HepG2 (cell line): ENCODE measurements at regions not wholly inside any gene's neighbourhood (a gene's known extent, or its start where the extent isn't known, plus 50 kb on each side); places are given as distances from the start of the nearest gene placed in this dataset.

Experiments used
- ATAC-seq: fragments of 200-7000 bp; cut with Tn5 transposase; 3 replicates; pipeline ENCODE4 v1.9.1; 2020; ENCODE audit warnings: mild to moderate bottlenecking, moderate library complexity
- BruUV-seq: library from RNA; stranded (reverse); fragments of 400-500 nt; replicated peaks from 2 replicates; lab custom pipeline; 2021; lab: Mats Ljungman, UMichigan
- CTCF ChIA-PET: fragments of 300-600 bp; formaldehyde crosslinking; extraction: SDS; loops from one replicate; lab custom pipeline; 2021; ENCODE audit warnings: low total read pairs, inconsistent platforms, low intra/inter-chr PET ratio; lab: Yijun Ruan, JAX
- POLR2A ChIA-PET: fragments of 350-600 bp; sonication (Branson Sonifier 250); formaldehyde crosslinking; loops from one replicate; lab custom pipeline; 2020; ENCODE audit warnings: antibody characterized with exemption, inconsistent platforms; lab: Yijun Ruan, JAX
- DNase-seq: peaks from one replicate; pipeline ENCODE4 v3.0.0-alpha.2; 2015; ENCODE audit warnings: low spot score
- FAIRE-seq: peaks from 3 replicates; lab custom pipeline; 2011; peaks lifted over from hg19 to GRCh38; lab: Jason Lieb, UNC
- H2AFZ ChIP-seq: one replicate; pipeline ENCODE4 v1.6.1; 2011; ENCODE audit warnings: low read length, inconsistent platforms
- H3K27ac ChIP-seq: fragments of 300-600 bp; 3 replicates; pipeline ENCODE4 v1.8.0; 2011; ENCODE audit warnings: mixed run types, mild to moderate bottlenecking, mixed read lengths, low read length, inconsistent platforms; ENCODE audit not compliant: insufficient read depth; ENCODE audit errors: extremely low read length
- H3K27me3 ChIP-seq, 2 experiments: fragments of 200-600 bp in 1 of 2; 2 replicates in 1 of 2; 3 replicates in 1 of 2; pipeline versions ENCODE4 v1.6.0 to v1.8.0; 2011; ENCODE audit warnings: low read length in 2 of 2, mild to moderate bottlenecking in 2 of 2, moderate library complexity in 2 of 2, inconsistent platforms in 1 of 2; ENCODE audit not compliant: insufficient read depth in 2 of 2, control insufficient read depth in 1 of 2
- H3K36me3 ChIP-seq, 2 experiments: fragments of 200-600 bp in 1 of 2; replicated peaks in 1 of 2; 2 replicates in 1 of 2; 3 replicates in 1 of 2; pipeline versions ENCODE4 v1.5.1 to v1.8.0; 2011; ENCODE audit warnings: low read length in 2 of 2, inconsistent platforms in 1 of 2; ENCODE audit not compliant: insufficient read depth in 2 of 2, control insufficient read depth in 1 of 2
- H3K4me1 ChIP-seq: 2 replicates; pipeline ENCODE4 v1.5.1; 2012; ENCODE audit warnings: low read length, inconsistent platforms; ENCODE audit not compliant: insufficient read depth
- H3K4me2 ChIP-seq: 2 replicates; pipeline ENCODE4 v1.6.0; 2011; ENCODE audit warnings: low read depth, low read length, inconsistent platforms
- H3K4me3 ChIP-seq, 3 experiments: fragments of 200-600 bp in 1 of 3; sonication (generic), shearing (Covaris generic) in 1 of 3; replicated peaks in 1 of 3; 2 replicates each; pipeline ENCODE4 v1.5.1; 2011 to 2016; ENCODE audit warnings: low read length in 3 of 3, inconsistent platforms in 2 of 3, low read depth in 2 of 3, mild to moderate bottlenecking in 2 of 3, control low read depth in 1 of 3, mixed read lengths in 1 of 3; ENCODE audit not compliant: insufficient read depth in 1 of 3
- H3K79me2 ChIP-seq: one replicate; pipeline ENCODE4 v1.6.1; 2011; ENCODE audit warnings: low read length, inconsistent platforms; ENCODE audit not compliant: insufficient read depth
- H3K9ac ChIP-seq: 2 replicates; pipeline ENCODE4 v1.6.0; 2011; ENCODE audit warnings: mild to moderate bottlenecking, low read depth, low read length, inconsistent platforms; ENCODE audit not compliant: insufficient read depth
- H3K9me3 ChIP-seq: 2 replicates; pipeline ENCODE4 v1.5.1; 2012; ENCODE audit warnings: mild to moderate bottlenecking, low read length
- H4K20me1 ChIP-seq: 2 replicates; pipeline ENCODE4 v1.6.0; 2011; ENCODE audit warnings: inconsistent platforms, mild to moderate bottlenecking, low read length, moderate library complexity; ENCODE audit not compliant: insufficient read depth
- BRD4 ChIP-seq: sonication (generic); formaldehyde crosslinking; IDR thresholded peaks from 2 replicates; pipeline ENCODE4 v1.4.0; 2020; ENCODE audit warnings: missing genetic modification reagents
- CC2D1A ChIP-seq: sonication (generic); formaldehyde crosslinking; IDR thresholded peaks from 2 replicates; pipeline ENCODE4 v1.8.1; 2023; ENCODE audit warnings: mild to moderate bottlenecking, missing genetic modification reagents
- ETV5 ChIP-seq: IDR thresholded peaks from 2 replicates; pipeline ENCODE4 v1.6.1; 2018; ENCODE audit warnings: missing biosample characterization, missing genetic modification reagents, inconsistent platforms, borderline replicate concordance
- FOXK1 ChIP-seq: sonication (generic); formaldehyde crosslinking; IDR thresholded peaks from 2 replicates; pipeline ENCODE4 v1.4.0; 2020; ENCODE audit warnings: low read depth, missing genetic modification reagents, borderline replicate concordance
- HDAC2 ChIP-seq: sonication (generic); formaldehyde crosslinking; IDR thresholded peaks from 2 replicates; pipeline ENCODE4 v1.4.0; 2020; ENCODE audit warnings: missing genetic modification reagents
- JUNB ChIP-seq: sonication (generic); formaldehyde crosslinking; IDR thresholded peaks from 2 replicates; pipeline ENCODE4 v1.8.0; 2022; ENCODE audit warnings: missing genetic modification reagents, mild to moderate bottlenecking, borderline replicate concordance
- KLF12 ChIP-seq: sonication (generic); formaldehyde crosslinking; IDR thresholded peaks from 2 replicates; pipeline ENCODE4 v1.4.0; 2020; ENCODE audit warnings: missing genetic modification reagents, borderline replicate concordance
- MAX ChIP-seq: IDR thresholded peaks from 2 replicates; pipeline ENCODE4 v1.6.1; 2012; ENCODE audit warnings: inconsistent platforms
- PHF21A ChIP-seq: sonication (generic); formaldehyde crosslinking; IDR thresholded peaks from 2 replicates; pipeline ENCODE4 v1.5.0; 2020; ENCODE audit warnings: mild to moderate bottlenecking, missing genetic modification reagents
- POLR2A ChIP-seq, 2 experiments: IDR thresholded peaks; 2 replicates each; pipeline ENCODE4 v1.6.1; 2011; ENCODE audit warnings: low read depth in 2 of 2, low read length in 2 of 2, mild to moderate bottlenecking in 1 of 2, moderate library complexity in 1 of 2; ENCODE audit not compliant: insufficient read depth in 1 of 2
- U2AF1 ChIP-seq: fragments of 200-400 bp; formaldehyde crosslinking; optimal IDR thresholded peaks from 2 replicates; pipeline ENCODE3; 2017; ENCODE audit warnings: mild to moderate bottlenecking, low read depth, low read length
- ZBTB20 ChIP-seq: sonication (generic); formaldehyde crosslinking; IDR thresholded peaks from 2 replicates; pipeline ENCODE4 v1.8.1; 2023; ENCODE audit warnings: missing genetic modification reagents, low read depth, mild to moderate bottlenecking, borderline replicate concordance
- ZBTB43 ChIP-seq: sonication (generic); formaldehyde crosslinking; conservative IDR thresholded peaks from 2 replicates; pipeline ENCODE4 v1.4.0; 2020; ENCODE audit warnings: missing genetic modification reagents
- ZFAT ChIP-seq: sonication (generic); formaldehyde crosslinking; conservative IDR thresholded peaks from 2 replicates; pipeline ENCODE4 v1.8.1; 2023; ENCODE audit warnings: missing genetic modification reagents, inconsistent platforms
- ZNF138 ChIP-seq: sonication (generic); formaldehyde crosslinking; IDR thresholded peaks from 2 replicates; pipeline ENCODE4 v1.5.0; 2020; ENCODE audit warnings: mild to moderate bottlenecking, low read depth, missing genetic modification reagents
- ZNF17 ChIP-seq: sonication (generic); formaldehyde crosslinking; IDR thresholded peaks from 2 replicates; pipeline ENCODE4 v1.5.0; 2020; ENCODE audit warnings: mild to moderate bottlenecking, missing genetic modification reagents
- ZNF280B ChIP-seq: sonication (generic); formaldehyde crosslinking; IDR thresholded peaks from 2 replicates; pipeline ENCODE4 v1.5.0; 2020; ENCODE audit warnings: missing genetic modification reagents, mild to moderate bottlenecking, borderline replicate concordance
- ZNF558 ChIP-seq: sonication (generic); formaldehyde crosslinking; IDR thresholded peaks from 2 replicates; pipeline ENCODE4 v1.9.0; 2022; ENCODE audit warnings: mild to moderate bottlenecking, missing genetic modification reagents, borderline replicate concordance
- ZNF720 ChIP-seq: sonication (generic); formaldehyde crosslinking; IDR thresholded peaks from 2 replicates; pipeline ENCODE4 v1.4.0; 2020; ENCODE audit warnings: missing genetic modification reagents
- ZNF878 ChIP-seq: sonication (generic); formaldehyde crosslinking; IDR thresholded peaks from 2 replicates; pipeline ENCODE4 v1.8.1; 2023; ENCODE audit warnings: mild to moderate bottlenecking, missing genetic modification reagents, moderate library complexity
- ZSCAN30 ChIP-seq: sonication (generic); formaldehyde crosslinking; IDR thresholded peaks from 2 replicates; pipeline ENCODE4 v1.5.0; 2020; ENCODE audit warnings: mild to moderate bottlenecking, missing genetic modification reagents
- ZZZ3 ChIP-seq: sonication (generic); formaldehyde crosslinking; IDR thresholded peaks from 2 replicates; pipeline ENCODE4 v1.4.0; 2020; ENCODE audit warnings: missing genetic modification reagents, mild to moderate bottlenecking, borderline replicate concordance
- WGBS: methylation state at CpG from one replicate; pipeline ENCODE4 v1.1.6; 2017; ENCODE audit warnings: low lambda C conversion rate; 5-methylcytosine and 5-hydroxymethylcytosine counted together
- in situ Hi-C: cut with HindIII; loops from 2 replicates; pipeline ENCODE4 v1.10.0; 2017; ENCODE audit warnings: low pct_unique_long_range_greater_than_20kb; ENCODE audit not compliant: extremely low pct_ligation_motif_present
- intact Hi-C: fragments of 100-400 bp; cut with micrococcal nuclease; formaldehyde crosslinking; loops from one replicate; pipeline ENCODE4 v1.10.0; 2022; ENCODE audit not compliant: unreplicated experiment
- TF ChIP-seq, protein P1 (sequence below): IDR thresholded peaks from 2 replicates; pipeline ENCODE4 v1.6.1; 2012; ENCODE audit warnings: low read depth, low read length, improper control_type of control experiment

DNA sequence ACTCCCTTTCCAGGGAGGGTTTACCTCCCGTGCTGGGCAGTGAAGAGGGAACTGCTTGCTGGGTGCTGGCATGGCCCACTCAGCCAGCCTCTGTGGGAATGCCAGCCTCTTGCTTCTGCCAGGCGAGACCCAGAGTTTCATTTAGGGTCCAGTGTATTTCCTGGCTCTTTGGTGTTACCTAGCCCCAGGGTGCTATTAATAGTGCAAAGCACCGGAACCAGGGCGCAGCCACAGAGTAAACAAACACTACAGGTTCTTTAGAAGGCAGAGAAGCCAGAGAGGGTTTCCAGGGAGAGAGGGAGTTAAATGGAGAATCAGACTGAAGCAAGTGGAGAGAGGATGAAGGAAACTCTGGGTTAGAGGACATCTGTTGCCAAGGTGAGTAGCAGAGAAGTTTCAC, 74.9 kb upstream of the SPATA13 start:
- FAIRE-seq (no peak), DNase-seq (peak; percentile 23), ATAC-seq (peak; percentile 50)
- ChIA-PET POLR2A (no interaction called here), CTCF (no interaction called here)
- Histone ChIP-seq H3K27ac (no peak overlapping the region), H3K4me1 (peaks cover 32% of the 10 kb centered on the region), H3K4me3 (peak overlapping the region in 1 of 3 experiments; percentile 54; a peak in 2 of 6 replicates), H3K36me3 (no peaks in the 10 kb centered on the region), H3K9me3 (no peaks in the 10 kb centered on the region), H3K27me3 (peaks cover 1 to 30% of the 10 kb centered on the region in 2 experiments; a peak in 2 of 5 replicates), H2AFZ (peak overlapping the region; percentile 12), H3K4me2 (peak overlapping the region; percentile 72), H3K79me2 (no peaks in the 10 kb centered on the region), H4K20me1 (no peaks in the 10 kb centered on the region), H3K9ac (peak overlapping the region; percentile 26; the same call in 1 of the 2 replicates)
- intact Hi-C loops (no loop called here), in situ Hi-C loops (no loop called here)
- BruUV-seq, result no TSS peak
- WGBS, result 2% methylated on average over 4 of the region's 4 CpGs
- no peak for TF ChIP-seq PHF21A (CRISPR knock-in tag)
- TF ChIP-seq, protein P1, sequence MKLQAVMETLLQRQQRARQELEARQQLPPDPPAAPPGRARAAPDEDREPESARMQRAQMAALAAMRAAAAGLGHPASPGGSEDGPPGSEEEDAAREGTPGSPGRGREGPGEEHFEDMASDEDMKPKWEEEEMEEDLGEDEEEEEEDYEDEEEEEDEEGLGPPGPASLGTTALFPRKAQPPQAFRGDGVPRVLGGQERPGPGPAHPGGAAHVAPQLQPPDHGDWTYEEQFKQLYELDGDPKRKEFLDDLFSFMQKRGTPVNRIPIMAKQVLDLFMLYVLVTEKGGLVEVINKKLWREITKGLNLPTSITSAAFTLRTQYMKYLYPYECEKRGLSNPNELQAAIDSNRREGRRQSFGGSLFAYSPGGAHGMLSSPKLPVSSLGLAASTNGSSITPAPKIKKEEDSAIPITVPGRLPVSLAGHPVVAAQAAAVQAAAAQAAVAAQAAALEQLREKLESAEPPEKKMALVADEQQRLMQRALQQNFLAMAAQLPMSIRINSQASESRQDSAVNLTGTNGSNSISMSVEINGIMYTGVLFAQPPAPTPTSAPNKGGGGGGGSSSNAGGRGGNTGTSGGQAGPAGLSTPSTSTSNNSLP, result no peak
- TF ChIP-seq ZZZ3 (CRISPR knock-in tag), result no peak
- no peak for TF ChIP-seq POLR2A (IDR thresholded peaks at IDR 0.05; ENCODE audit: insufficient read depth in 1 of 2, low read depth in 2 of 2, low read length in 2 of 2)
- TF ChIP-seq ZNF138 (CRISPR knock-in tag), result no peak
- no peak for TF ChIP-seq ZBTB20 (CRISPR knock-in tag)
- TF ChIP-seq U2AF1, result no peak
- TF ChIP-seq KLF12 (CRISPR knock-in tag), result no peak
- no peak for TF ChIP-seq ZNF280B (CRISPR knock-in tag)
- TF ChIP-seq ZNF558, result no peak
- no peak for TF ChIP-seq BRD4
- TF ChIP-seq FOXK1 (CRISPR knock-in tag), result no peak
- no peak for TF ChIP-seq ZFAT (CRISPR knock-in tag)
- TF ChIP-seq HDAC2 (CRISPR knock-in tag), result no peak
- TF ChIP-seq ZBTB43, result 0 out of 2 replicates have a peak, but pooled peaks have one; percentile 16
- TF ChIP-seq JUNB (CRISPR knock-in tag), result no peak
- TF ChIP-seq ZNF720, result no peak
- no peak for TF ChIP-seq CC2D1A (CRISPR knock-in tag)
- peak; percentile 4; the same call in 1 of the 2 replicates for TF ChIP-seq MAX
- peak; percentile 35; the same call in 1 of the 2 replicates for TF ChIP-seq ETV5
- no peak for TF ChIP-seq ZNF17 (CRISPR knock-in tag)
- no peak for TF ChIP-seq ZSCAN30
- TF ChIP-seq ZNF878 (CRISPR knock-in tag), result no peak
